GM19035 (cell line): ENCODE measurements at regions not wholly inside any gene's neighbourhood (a gene's known extent, or its start where the extent isn't known, plus 50 kb on each side); places are given as distances from the start of the nearest gene placed in this dataset.
A peak's percentile ranks its signal among the peaks of the same experiment; 100 is the strongest.

ENCODE experiments used
- ATAC-seq: cut with Tn5 transposase; IDR thresholded peaks from one replicate; pipeline ENCODE4 v1.9.1; 2021; ENCODE audit not compliant: unreplicated experiment

GRCh38 chr5:6198531-6198930 is 179.8 kb downstream of the MED10 start:
- no peak for ATAC-seq

- ATAC-seq = peak; percentile 60
Measured at GRCh38 chr5:6197427-6197826, 180.9 kb downstream of the MED10 start.

GRCh38 chr5:6195711-6196358 is 182.5 kb downstream of the MED10 start:
- no peak for ATAC-seq

DNA sequence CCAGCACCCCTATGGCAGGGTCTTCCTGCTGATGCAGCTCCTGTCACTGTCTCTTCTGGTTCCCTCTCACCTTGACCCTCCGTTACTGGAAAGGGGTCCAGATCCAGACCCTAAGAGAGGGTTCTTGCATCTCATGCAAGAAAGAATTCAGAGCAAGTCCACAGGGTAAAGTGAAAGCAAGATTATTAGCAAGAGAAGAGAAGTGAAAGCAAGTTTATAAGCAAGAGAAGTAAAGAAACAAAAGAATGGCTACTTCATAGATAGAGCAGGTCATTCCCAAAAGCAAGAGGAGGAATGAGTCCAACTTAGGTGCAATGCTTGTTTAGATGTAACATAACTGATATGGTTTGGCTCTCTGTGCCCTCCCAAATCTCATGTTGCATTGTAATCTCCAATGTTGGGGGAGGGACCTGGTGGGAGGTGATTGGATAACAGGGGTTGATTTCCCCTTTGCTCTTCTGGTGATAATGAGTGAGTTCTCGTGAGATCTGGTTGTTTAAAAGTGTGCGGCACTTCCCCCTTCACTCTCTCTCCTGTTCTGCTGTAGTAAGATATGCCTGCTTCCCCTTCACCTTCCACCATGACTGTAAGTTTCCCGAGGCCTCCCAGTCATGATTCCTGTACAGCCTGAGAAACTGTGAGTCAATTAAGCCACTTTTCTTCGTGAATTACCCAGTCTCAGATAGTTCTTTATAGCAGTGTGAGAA is 183.3 kb downstream of the MED10 start:
- ATAC-seq = no peak

DNA sequence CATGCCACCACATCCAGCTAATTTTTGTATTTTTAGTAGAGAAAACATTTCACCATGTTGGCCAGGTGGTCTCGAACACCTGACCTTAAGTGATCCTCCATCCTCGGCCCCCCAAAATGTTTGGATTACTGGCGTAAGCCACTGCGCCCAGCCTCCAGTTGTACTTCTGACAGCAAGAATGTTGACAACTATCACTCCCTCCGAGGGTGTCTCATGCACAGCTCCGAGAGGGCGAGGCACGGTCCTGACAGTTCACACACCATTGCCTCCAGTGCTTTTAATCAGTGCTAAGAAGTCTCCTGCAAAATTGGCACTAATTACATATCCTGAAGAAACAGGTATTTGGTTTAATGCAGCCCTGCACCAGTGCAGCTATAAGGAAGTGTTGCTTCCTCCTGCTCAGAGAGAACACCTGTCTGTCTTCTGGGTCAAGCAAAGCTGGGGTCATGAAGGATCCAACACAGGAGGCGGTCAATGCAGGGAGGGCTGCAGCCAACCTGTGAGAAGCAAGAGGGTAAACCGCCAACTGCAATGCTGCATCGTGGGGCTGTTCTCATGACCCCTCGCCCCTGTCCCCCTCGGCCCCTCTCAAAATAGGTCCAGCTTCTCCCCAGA is 184.0 kb downstream of the MED10 start:
- no peak for ATAC-seq

GRCh38 chr5:6193310-6193709 is 185.0 kb downstream of the MED10 start:
- no peak for ATAC-seq

GRCh38 chr5:6190838-6191237 is 187.5 kb downstream of the MED10 start:
- ATAC-seq = no peak

GRCh38 chr5:6188976-6189375 is 189.4 kb downstream of the MED10 start:
- ATAC-seq = no peak

DNA sequence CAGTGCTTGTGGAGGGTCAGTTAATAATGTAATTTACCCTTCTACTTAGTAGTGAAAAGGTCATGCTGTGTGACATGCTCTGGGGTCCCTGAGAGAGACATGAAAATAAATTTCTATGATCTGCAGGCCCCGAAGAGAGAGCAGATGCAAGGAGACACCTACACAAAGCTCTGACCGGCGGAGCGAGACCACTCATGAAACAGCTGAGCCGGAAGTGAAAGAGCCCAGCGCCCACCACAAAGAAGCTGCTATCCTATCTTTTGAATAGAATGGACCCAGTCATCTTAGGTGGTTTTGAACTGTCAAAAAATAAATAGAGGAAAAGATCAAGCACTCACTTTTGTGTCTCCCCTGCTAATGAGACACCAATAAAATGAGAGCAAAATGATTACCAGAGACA is 190.0 kb downstream of the MED10 start:
- peak; percentile 97 for ATAC-seq

DNA sequence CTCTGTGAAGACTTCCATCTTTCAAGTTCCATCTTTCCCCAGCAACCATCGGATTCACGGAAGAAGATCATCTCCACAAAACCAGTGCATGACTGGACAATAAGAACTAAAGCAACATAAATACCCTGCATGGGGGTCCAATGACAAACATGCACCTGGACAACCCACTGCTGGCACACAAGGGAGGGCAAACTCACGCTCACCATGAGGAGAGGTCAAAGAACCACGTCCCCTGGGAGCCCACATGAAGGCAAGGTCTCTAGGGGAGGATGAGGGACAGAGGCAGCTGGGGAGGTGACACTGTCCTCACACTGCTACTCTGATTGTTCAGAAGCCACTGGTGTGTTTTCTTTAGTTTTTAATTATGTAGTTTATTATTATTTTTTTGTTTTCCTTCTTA is 190.8 kb downstream of the MED10 start:
- ATAC-seq = no peak

DNA sequence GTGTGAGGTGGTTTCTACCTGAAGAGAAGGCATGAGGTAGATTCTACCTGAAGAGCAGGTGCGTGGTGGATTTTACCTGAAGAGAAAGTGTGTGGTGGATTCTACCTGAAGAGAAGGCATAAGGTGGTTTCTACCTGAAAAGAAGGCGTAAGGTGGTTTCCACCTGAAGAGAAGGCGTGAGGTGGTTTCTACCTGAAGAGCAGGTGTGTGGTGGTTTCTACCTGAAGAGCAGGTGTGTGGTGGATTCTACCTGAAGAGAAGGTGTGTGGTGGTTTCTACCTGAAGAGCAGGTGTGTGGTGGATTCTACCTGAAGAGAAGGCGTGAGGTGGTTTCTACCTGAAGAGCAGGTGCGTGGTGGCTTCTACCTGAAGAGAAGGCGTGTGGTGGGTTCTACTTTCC is 192.8 kb downstream of the MED10 start:
- no peak for ATAC-seq

- ATAC-seq = no peak
Measured at GRCh38 chr5:6184481-6184880, 193.9 kb downstream of the MED10 start.

- ATAC-seq = no peak
Measured at GRCh38 chr5:6183391-6184390, 194.7 kb downstream of the MED10 start.

GRCh38 chr5:6182271-6182815 is 196.0 kb downstream of the MED10 start:
- no peak for ATAC-seq

- ATAC-seq = no peak
Measured at GRCh38 chr5:6181871-6182270, 196.5 kb downstream of the MED10 start.

- ATAC-seq = no peak
Measured at GRCh38 chr5:6181147-6181729, 197.1 kb downstream of the MED10 start.

GRCh38 chr5:6180231-6180872 is 198.0 kb downstream of the MED10 start:
- ATAC-seq = no peak

- ATAC-seq = no peak
Measured at GRCh38 chr5:6178846-6179532, 199.4 kb downstream of the MED10 start.

DNA sequence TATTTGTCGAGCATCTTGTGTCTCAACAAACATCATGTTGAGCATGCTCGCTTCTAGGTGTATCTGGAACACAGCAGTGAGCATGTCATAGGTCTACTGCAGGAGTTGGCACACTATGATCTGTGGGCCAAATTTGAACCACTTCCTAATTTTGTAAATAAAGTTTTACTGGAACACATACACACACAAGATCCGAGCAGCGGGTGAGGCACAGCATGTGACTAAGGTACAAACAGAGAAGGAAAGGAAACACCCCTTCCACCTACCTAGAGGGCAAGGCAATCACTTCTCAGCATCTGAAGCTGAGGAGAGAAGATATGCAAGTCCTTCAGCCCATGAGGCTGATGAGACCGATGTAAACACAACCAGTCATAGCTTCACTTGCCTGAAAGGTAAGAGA is 200.4 kb downstream of the MED10 start:
- ATAC-seq = no peak
